H9 (cell line): ENCODE measurements at regions not wholly inside any gene's neighbourhood (a gene's known extent, or its start where the extent isn't known, plus 50 kb on each side); places are given as distances from the start of the nearest gene placed in this dataset.

ENCODE experiments used
- DNase-seq: peaks from one replicate; pipeline ENCODE4 v3.0.0-alpha.2; 2017
- H2AFZ ChIP-seq: one replicate; pipeline ENCODE4 v1.6.1; 2013; ENCODE audit warnings: mild to moderate bottlenecking, low read length, control low read depth, moderate library complexity
- H2AK5ac ChIP-seq: 2 replicates; pipeline ENCODE4 v1.6.1; 2013; ENCODE audit warnings: low read length, control low read depth, mixed read lengths; ENCODE audit not compliant: insufficient read length
- H2BK120ac ChIP-seq: one replicate; pipeline ENCODE4 v1.6.1; 2013; ENCODE audit warnings: low read depth, mild to moderate bottlenecking, low read length, control low read depth, inconsistent platforms; ENCODE audit not compliant: poor library complexity, severe bottlenecking
- H2BK12ac ChIP-seq: 2 replicates; pipeline ENCODE4 v1.6.1; 2013; ENCODE audit warnings: low read length, control low read depth, mixed read lengths, low read depth; ENCODE audit not compliant: insufficient read length
- H2BK15ac ChIP-seq: 2 replicates; pipeline ENCODE4 v1.6.1; 2013; ENCODE audit warnings: low read depth, low read length, control low read depth
- H2BK20ac ChIP-seq: one replicate; pipeline ENCODE4 v1.6.1; 2013; ENCODE audit warnings: low read depth, mild to moderate bottlenecking, low read length, control low read depth, inconsistent platforms; ENCODE audit not compliant: poor library complexity, severe bottlenecking
- H2BK5ac ChIP-seq: 2 replicates; pipeline ENCODE4 v1.6.1; 2013; ENCODE audit warnings: low read length, control low read depth, mixed read lengths; ENCODE audit not compliant: insufficient read length
- H3K14ac ChIP-seq: 2 replicates; pipeline ENCODE4 v1.6.1; 2013; ENCODE audit warnings: low read length, control low read depth; ENCODE audit not compliant: insufficient read depth
- H3K18ac ChIP-seq: 2 replicates; pipeline ENCODE4 v1.6.1; 2013; ENCODE audit warnings: low read depth, mild to moderate bottlenecking, mixed read lengths, low read length, control low read depth; ENCODE audit not compliant: insufficient read length
- H3K23ac ChIP-seq: 2 replicates; pipeline ENCODE4 v1.6.1; 2013; ENCODE audit warnings: low read length, control low read depth, mixed read lengths, low read depth; ENCODE audit not compliant: insufficient read length
- H3K23me2 ChIP-seq: 2 replicates; pipeline ENCODE4 v1.6.1; 2013; ENCODE audit warnings: low read depth, mild to moderate bottlenecking, mixed read lengths, low read length, control low read depth; ENCODE audit not compliant: insufficient read length, poor library complexity, severe bottlenecking
- H3K27ac ChIP-seq: 2 replicates; pipeline ENCODE4 v1.5.1; 2013; ENCODE audit warnings: low read length, control low read depth, mixed read lengths, low read depth; ENCODE audit not compliant: insufficient read length
- H3K27me3 ChIP-seq: 2 replicates; pipeline ENCODE4 v1.6.1; 2013; ENCODE audit warnings: low read length, control low read depth, inconsistent platforms; ENCODE audit not compliant: insufficient read depth
- H3K4ac ChIP-seq: 2 replicates; pipeline ENCODE4 v1.6.1; 2013; ENCODE audit warnings: low read depth, mild to moderate bottlenecking, control low read depth, inconsistent platforms, low read length, moderate library complexity
- H3K4me1 ChIP-seq: 2 replicates; pipeline ENCODE4 v1.6.1; 2013; ENCODE audit warnings: low read length, control low read depth, inconsistent platforms; ENCODE audit not compliant: insufficient read depth
- H3K4me2 ChIP-seq: 2 replicates; pipeline ENCODE4 v1.6.1; 2013; ENCODE audit warnings: low read length, control low read depth, mixed read lengths; ENCODE audit not compliant: insufficient read length, insufficient read depth
- H3K56ac ChIP-seq: 2 replicates; pipeline ENCODE4 v1.6.1; 2013; ENCODE audit warnings: low read depth, mild to moderate bottlenecking, mixed read lengths, low read length, control low read depth; ENCODE audit not compliant: insufficient read length
- H3K79me1 ChIP-seq: 2 replicates; pipeline ENCODE4 v1.6.1; 2013; ENCODE audit warnings: low read depth, mild to moderate bottlenecking, moderate library complexity, low read length, control low read depth, inconsistent platforms; ENCODE audit not compliant: insufficient read depth, poor library complexity, severe bottlenecking
- H3K79me2 ChIP-seq: 2 replicates; pipeline ENCODE4 v1.6.1; 2013; ENCODE audit warnings: low read length, control low read depth, inconsistent platforms; ENCODE audit not compliant: insufficient read depth
- H3K9ac ChIP-seq: 2 replicates; pipeline ENCODE4 v1.6.1; 2013; ENCODE audit warnings: low read length, control low read depth, mixed read lengths; ENCODE audit not compliant: insufficient read length; ENCODE audit errors: extremely low read depth
- H3K9me3 ChIP-seq: one replicate; pipeline ENCODE4 v1.6.1; 2013; ENCODE audit warnings: low read depth, low read length, inconsistent platforms; ENCODE audit not compliant: control insufficient read depth
- H3T11ph ChIP-seq: one replicate; pipeline ENCODE4 v1.6.1; 2013; ENCODE audit warnings: mild to moderate bottlenecking, low read length, control low read depth, inconsistent platforms
- H4K20me1 ChIP-seq: one replicate; pipeline ENCODE4 v1.6.1; 2013; ENCODE audit not compliant: control insufficient read depth, insufficient read length, insufficient read depth
- H4K5ac ChIP-seq: 2 replicates; pipeline ENCODE4 v1.6.1; 2013; ENCODE audit warnings: low read depth, mild to moderate bottlenecking, mixed read lengths, low read length, control low read depth; ENCODE audit not compliant: insufficient read length
- H4K8ac ChIP-seq: replicated peaks from 2 replicates; pipeline ENCODE4 v1.6.1; 2013; ENCODE audit warnings: low read length, control low read depth, mixed read lengths, low read depth; ENCODE audit not compliant: insufficient read length
- H4K91ac ChIP-seq: 2 replicates; pipeline ENCODE4 v1.6.1; 2013; ENCODE audit warnings: low read depth, mild to moderate bottlenecking, moderate library complexity, mixed read lengths, low read length, control low read depth; ENCODE audit not compliant: insufficient read length
- H3K27ac Mint-ChIP-seq, 3 experiments: 2 replicates in 2 of 3; 3 replicates in 1 of 3; pipeline ENCODE4 v1.8.0; 2020 to 2021; ENCODE audit warnings: mixed read lengths in 3 of 3, mild to moderate bottlenecking in 1 of 3, moderate library complexity in 1 of 3
- H3K27me3 Mint-ChIP-seq: 2 replicates; pipeline ENCODE4 v1.8.0; 2021; ENCODE audit warnings: low read depth, mild to moderate bottlenecking, moderate library complexity, mixed read lengths
- H3K36me3 Mint-ChIP-seq, 3 experiments: 2 replicates in 2 of 3; 3 replicates in 1 of 3; pipeline ENCODE4 v1.8.0; 2020 to 2021; ENCODE audit warnings: low read depth in 3 of 3, mixed read lengths in 3 of 3; ENCODE audit not compliant: insufficient read depth in 1 of 3
- H3K4me1 Mint-ChIP-seq, 2 experiments: 2 replicates each; pipeline ENCODE4 v1.8.0; 2020; ENCODE audit warnings: mixed read lengths in 2 of 2
- H3K4me3 Mint-ChIP-seq, 2 experiments: 2 replicates in 1 of 2; 3 replicates in 1 of 2; pipeline ENCODE4 v1.8.0; 2020 to 2021; ENCODE audit warnings: mild to moderate bottlenecking in 2 of 2, mixed read lengths in 2 of 2, moderate library complexity in 1 of 2
- H3K9me3 Mint-ChIP-seq, 2 experiments: 2 replicates in 1 of 2; 3 replicates in 1 of 2; pipeline ENCODE4 v1.8.0; 2020; ENCODE audit warnings: mild to moderate bottlenecking in 2 of 2, mixed read lengths in 2 of 2, moderate library complexity in 1 of 2
- CTCF ChIP-seq: fragments of 200-600 bp; sonication (generic); conservative IDR thresholded peaks from 3 replicates; pipeline ENCODE4 v1.8.0; 2021; ENCODE audit warnings: antibody characterized with exemption, mild to moderate bottlenecking
- WGBS: extraction: QIAGEN DNeasy Blood & Tissue Kit; methylation state at CpG from one replicate; pipeline ENCODE4 v1.1.7; 2013; ENCODE audit warnings: missing lambda C conversion rate, low lambda C conversion rate, mixed read lengths; ENCODE audit not compliant: insufficient read length; ENCODE audit errors: extremely low coverage; 5-methylcytosine and 5-hydroxymethylcytosine counted together

DNA sequence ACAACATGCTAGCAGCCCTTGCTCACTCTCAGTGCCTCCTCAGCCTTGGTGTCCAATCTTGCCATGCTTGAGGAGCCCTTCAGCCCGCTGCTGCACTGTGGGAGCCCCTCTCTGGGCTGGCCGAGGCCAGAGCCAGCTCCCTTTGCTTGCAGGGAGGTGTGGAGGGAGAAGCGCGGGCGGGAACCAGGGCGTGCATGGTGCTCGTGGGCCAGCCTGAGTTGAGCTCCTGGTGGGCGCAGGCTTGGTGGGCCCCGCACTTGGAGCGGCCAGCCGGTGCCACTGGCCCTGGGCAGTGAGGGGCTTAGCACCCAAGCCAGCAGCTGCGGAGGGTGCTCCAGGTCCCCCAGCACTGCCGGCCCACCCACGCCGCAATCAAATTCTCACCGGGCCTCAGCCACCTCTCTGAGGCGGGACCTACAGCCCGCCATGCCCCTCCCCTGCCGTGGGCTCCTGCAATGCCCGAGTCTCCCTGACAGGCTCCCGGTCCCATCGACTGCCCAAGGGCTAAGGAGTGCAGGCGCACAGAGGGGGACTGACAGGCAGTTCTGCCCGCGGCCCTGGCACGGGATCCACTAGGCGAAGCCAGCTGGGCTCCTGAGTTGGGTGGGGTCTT is 333.5 kb downstream of the KCNN2 start:
- Histone ChIP-seq H3T11ph (no peak overlapping the region), H3K27ac (no peak overlapping the region), H3K14ac (no peak overlapping the region), H4K20me1 (no peaks in the 10 kb centered on the region), H3K9me3 (no peaks in the 10 kb centered on the region), H2AK5ac (no peak overlapping the region), H3K23ac (no peak overlapping the region), H2BK12ac (no peak overlapping the region), H2BK120ac (no peak overlapping the region), H3K56ac (no peak overlapping the region), H4K5ac (no peak overlapping the region), H3K4ac (no peak overlapping the region), H2BK15ac (no peak overlapping the region), H4K91ac (no peak overlapping the region), H2BK20ac (no peak overlapping the region), H3K27me3 (no peaks in the 10 kb centered on the region), H3K4me2 (no peak overlapping the region), H3K18ac (no peak overlapping the region), H2AFZ (no peak overlapping the region), H3K79me1 (no peaks in the 10 kb centered on the region), H2BK5ac (no peak overlapping the region), H4K8ac (no peak overlapping the region), H3K9ac (no peak overlapping the region), H3K4me1 (no peaks in the 10 kb centered on the region), H3K23me2 (no peaks in the 10 kb centered on the region), H3K79me2 (no peaks in the 10 kb centered on the region)
- peaks cover 2 to 22% (median 6%) of the 10 kb centered on the region in 3 experiments; a peak in 5 of 7 replicates for H3K36me3 Mint-ChIP-seq
- no peak overlapping the region for H3K4me3 Mint-ChIP-seq
- no peaks in the 10 kb centered on the region for H3K4me1 Mint-ChIP-seq
- no peak for TF ChIP-seq CTCF
- no CpG with 5 or more reads among the region's 27 CpGs for WGBS
- no peak overlapping the region for H3K27ac Mint-ChIP-seq
- DNase-seq = no peak
- H3K27me3 Mint-ChIP-seq = no peaks in the 10 kb centered on the region
- peaks cover 27 to 32% of the 10 kb centered on the region in 2 experiments for H3K9me3 Mint-ChIP-seq
